Ishikawa (cell line): ENCODE measurements at regions not wholly inside any gene's neighbourhood (a gene's known extent, or its start where the extent isn't known, plus 50 kb on each side); places are given as distances from the start of the nearest gene placed in this dataset.

ENCODE experiments used
- CEBPB ChIP-seq: IDR thresholded peaks from 2 replicates; pipeline ENCODE4 v1.6.1; 2012
- CREB1 ChIP-seq: IDR thresholded peaks from 2 replicates; pipeline ENCODE4 v1.6.1; 2012; ENCODE audit warnings: low read depth
- EGR1 ChIP-seq: IDR thresholded peaks from 2 replicates; pipeline ENCODE4 v1.6.1; 2012
- EP300 ChIP-seq: IDR thresholded peaks from 2 replicates; pipeline ENCODE4 v1.6.1; 2012; ENCODE audit warnings: borderline replicate concordance
- FOXM1 ChIP-seq: IDR thresholded peaks from 2 replicates; pipeline ENCODE4 v1.6.1; 2012; ENCODE audit warnings: low read depth, borderline replicate concordance
- MAX ChIP-seq: IDR thresholded peaks from 2 replicates; pipeline ENCODE4 v1.6.1; 2012
- NFIC ChIP-seq: IDR thresholded peaks from 2 replicates; pipeline ENCODE4 v1.6.1; 2012
- RAD21 ChIP-seq: IDR thresholded peaks from 2 replicates; pipeline ENCODE4 v1.6.1; 2012; ENCODE audit warnings: low read depth
- REST ChIP-seq: IDR thresholded peaks from 2 replicates; pipeline ENCODE4 v1.6.1; 2012; ENCODE audit warnings: low read depth, mild to moderate bottlenecking
- TAF1 ChIP-seq: IDR thresholded peaks from 2 replicates; pipeline ENCODE4 v1.6.1; 2012; ENCODE audit warnings: low read depth, mild to moderate bottlenecking
- TCF12 ChIP-seq: IDR thresholded peaks from 2 replicates; pipeline ENCODE4 v1.6.1; 2012; ENCODE audit warnings: low read depth
- TEAD4 ChIP-seq: IDR thresholded peaks from 2 replicates; pipeline ENCODE4 v1.6.1; 2012
- YY1 ChIP-seq: IDR thresholded peaks from 2 replicates; pipeline ENCODE4 v1.6.1; 2012; ENCODE audit warnings: low read depth
- ZBTB7A ChIP-seq: IDR thresholded peaks from 2 replicates; pipeline ENCODE4 v1.6.1; 2012; ENCODE audit warnings: low read depth
- TF ChIP-seq, protein P1 (sequence below): IDR thresholded peaks from 2 replicates; pipeline ENCODE4 v1.6.1; 2012

DNA sequence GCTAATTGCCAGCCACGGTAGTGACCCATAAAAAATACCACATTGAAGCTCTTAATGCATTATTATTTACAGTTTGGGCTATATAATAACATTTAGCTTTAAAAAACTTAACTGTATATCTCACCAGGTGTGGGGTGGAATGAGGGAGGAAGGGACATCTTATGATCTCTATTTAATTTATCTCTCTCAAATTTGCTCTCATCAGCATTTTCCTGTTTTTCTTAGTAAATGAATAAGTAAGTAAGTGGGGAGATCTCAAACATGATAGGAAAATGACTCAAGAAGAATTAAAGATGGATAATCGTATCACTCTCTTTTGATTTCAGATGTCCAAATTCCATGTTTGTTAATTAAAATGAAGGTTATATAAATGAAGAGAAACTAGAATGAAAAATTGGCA, 200.7 kb upstream of the NR3C2 start:
- TF ChIP-seq RAD21 (no peak), YY1 (no peak), EGR1 (no peak), TEAD4 (no peak), TAF1 (no peak), EP300 (no peak), NFIC (no peak)

- TF ChIP-seq NFIC (no peak), EP300 (no peak), TCF12 (no peak), CEBPB (no peak), EGR1 (no peak), YY1 (no peak), FOXM1 (no peak), REST (no peak)
- TF ChIP-seq, protein P1, sequence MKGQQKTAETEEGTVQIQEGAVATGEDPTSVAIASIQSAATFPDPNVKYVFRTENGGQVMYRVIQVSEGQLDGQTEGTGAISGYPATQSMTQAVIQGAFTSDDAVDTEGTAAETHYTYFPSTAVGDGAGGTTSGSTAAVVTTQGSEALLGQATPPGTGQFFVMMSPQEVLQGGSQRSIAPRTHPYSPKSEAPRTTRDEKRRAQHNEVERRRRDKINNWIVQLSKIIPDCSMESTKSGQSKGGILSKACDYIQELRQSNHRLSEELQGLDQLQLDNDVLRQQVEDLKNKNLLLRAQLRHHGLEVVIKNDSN: no peak
Observed at GRCh38 chr4:148634476-148634875, 192.3 kb upstream of the NR3C2 start.

DNA sequence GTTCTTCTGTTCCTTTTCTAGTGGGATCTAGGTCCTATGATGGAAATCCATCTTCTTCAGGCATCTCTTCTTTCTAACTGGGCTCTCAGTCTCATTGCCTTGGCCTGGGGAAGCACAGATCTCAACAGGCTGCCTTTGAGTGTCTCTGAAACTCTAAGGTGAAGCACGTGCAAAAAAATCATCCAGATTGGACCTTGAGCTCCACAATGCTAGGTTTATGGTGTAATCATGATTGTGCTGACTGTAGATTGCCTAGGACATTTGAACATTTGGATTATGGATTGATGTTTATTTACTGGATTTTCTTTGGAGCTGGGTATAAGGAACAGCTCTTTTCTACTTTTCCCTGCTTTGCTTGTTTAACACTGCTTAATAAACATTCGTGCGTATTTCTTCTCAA, 191.5 kb upstream of the NR3C2 start:
- TF ChIP-seq, protein P1: no peak
- TF ChIP-seq CEBPB (no peak), ZBTB7A (no peak), TEAD4 (no peak), EP300 (no peak), TAF1 (no peak), CREB1 (no peak), TCF12 (no peak), FOXM1 (no peak), REST (no peak), NFIC (no peak), EGR1 (no peak), YY1 (no peak), MAX (no peak), RAD21 (no peak)

- TF ChIP-seq MAX (no peak), FOXM1 (no peak), TEAD4 (no peak), RAD21 (no peak), CREB1 (no peak), TCF12 (no peak), YY1 (no peak), EGR1 (no peak)
Observed at GRCh38 chr4:148632476-148632875, 190.3 kb upstream of the NR3C2 start.

DNA sequence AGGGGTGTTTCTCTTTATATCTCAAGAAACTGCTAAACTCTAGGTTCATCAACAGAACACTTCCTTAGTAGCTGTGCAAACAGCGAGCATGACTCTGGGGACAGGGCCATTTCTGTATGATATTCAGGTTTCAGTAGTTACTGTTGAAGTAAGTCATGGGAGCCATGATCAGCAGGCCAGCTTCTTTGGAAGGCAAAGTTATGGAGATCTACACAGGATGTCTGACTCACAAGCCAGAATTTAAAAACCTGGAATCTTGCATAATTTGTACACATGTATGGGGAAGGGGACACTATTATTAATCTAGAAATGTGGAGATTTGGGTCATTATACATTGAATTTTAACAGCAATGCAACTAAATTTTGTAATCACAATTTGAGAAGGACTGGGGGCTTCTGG, 187.8 kb upstream of the NR3C2 start:
- TF ChIP-seq RAD21 (no peak), EGR1 (no peak), EP300 (no peak), CREB1 (no peak), TCF12 (no peak), FOXM1 (no peak), TAF1 (no peak), REST (no peak), MAX (no peak), TEAD4 (no peak)
